ENCODE measurements at regions not wholly inside any gene's neighbourhood (a gene's known extent, or its start where the extent isn't known, plus 50 kb on each side); places are given as distances from the start of the nearest gene placed in this dataset.

DNA sequence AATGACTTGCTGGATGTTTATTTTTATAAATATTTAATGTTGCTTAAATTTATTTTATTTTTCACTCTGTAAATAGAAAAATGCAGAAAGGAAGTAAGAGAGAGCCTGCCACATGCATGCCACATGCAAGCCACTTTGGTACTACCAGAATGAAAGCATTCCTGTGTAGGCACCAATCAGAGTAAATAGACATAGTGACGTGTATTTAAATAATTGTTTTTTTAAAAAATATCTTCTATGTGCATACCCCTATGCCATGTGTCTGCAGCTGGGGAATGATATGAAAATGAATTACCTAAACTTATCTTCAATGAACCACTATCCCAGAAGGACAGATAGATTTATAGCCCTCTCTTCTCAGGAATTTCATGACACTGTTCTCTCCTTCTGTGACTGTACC is 651.5 kb upstream of the RIOK2 start:
- no peaks in the 10 kb centered on the region for H3K36me3 Mint-ChIP-seq (ENCODE audit: low read depth)
- no peaks in the 10 kb centered on the region for H3K4me1 Mint-ChIP-seq (ENCODE audit: low read depth)
- no peaks in the 10 kb centered on the region for H3K36me3 ChIP-seq (ENCODE audit: insufficient read depth, low read length)
- DNase-seq (no peak), ATAC-seq (ENCODE audit: poor library complexity) (no peak)
- no peaks in the 10 kb centered on the region for H3K9me3 ChIP-seq (ENCODE audit: control insufficient read depth in 1 of 2, insufficient read depth in 1 of 2, low read length in 2 of 2)
- H3K4me1 ChIP-seq (ENCODE audit: insufficient read depth, low read length): no peaks in the 10 kb centered on the region
- no peak overlapping the region for H3K4me3 ChIP-seq (ENCODE audit: low read length)
- no peak overlapping the region for H3K4me3 Mint-ChIP-seq
- no peak overlapping the region for H3K27ac Mint-ChIP-seq
- ChIA-PET POLR2A (no interaction called here), CTCF (no interaction called here)
- H3K27me3 Mint-ChIP-seq: peaks cover 4% of the 10 kb centered on the region
- intact Hi-C loops (cut with DNase I, micrococcal nuclease): no loop called here
- no peaks in the 10 kb centered on the region for H3K27me3 ChIP-seq (ENCODE audit: control insufficient read depth in 1 of 2, insufficient read depth in 2 of 2, low read length in 2 of 2)
- H3K27ac ChIP-seq (ENCODE audit: low read depth in 1 of 2, low read length in 2 of 2): no peak overlapping the region
- H3K9me3 Mint-ChIP-seq: no peaks in the 10 kb centered on the region
- TF ChIP-seq, protein P1, sequence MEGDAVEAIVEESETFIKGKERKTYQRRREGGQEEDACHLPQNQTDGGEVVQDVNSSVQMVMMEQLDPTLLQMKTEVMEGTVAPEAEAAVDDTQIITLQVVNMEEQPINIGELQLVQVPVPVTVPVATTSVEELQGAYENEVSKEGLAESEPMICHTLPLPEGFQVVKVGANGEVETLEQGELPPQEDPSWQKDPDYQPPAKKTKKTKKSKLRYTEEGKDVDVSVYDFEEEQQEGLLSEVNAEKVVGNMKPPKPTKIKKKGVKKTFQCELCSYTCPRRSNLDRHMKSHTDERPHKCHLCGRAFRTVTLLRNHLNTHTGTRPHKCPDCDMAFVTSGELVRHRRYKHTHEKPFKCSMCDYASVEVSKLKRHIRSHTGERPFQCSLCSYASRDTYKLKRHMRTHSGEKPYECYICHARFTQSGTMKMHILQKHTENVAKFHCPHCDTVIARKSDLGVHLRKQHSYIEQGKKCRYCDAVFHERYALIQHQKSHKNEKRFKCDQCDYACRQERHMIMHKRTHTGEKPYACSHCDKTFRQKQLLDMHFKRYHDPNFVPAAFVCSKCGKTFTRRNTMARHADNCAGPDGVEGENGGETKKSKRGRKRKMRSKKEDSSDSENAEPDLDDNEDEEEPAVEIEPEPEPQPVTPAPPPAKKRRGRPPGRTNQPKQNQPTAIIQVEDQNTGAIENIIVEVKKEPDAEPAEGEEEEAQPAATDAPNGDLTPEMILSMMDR (IDR thresholded peaks at IDR 0.05): no peak

DNA sequence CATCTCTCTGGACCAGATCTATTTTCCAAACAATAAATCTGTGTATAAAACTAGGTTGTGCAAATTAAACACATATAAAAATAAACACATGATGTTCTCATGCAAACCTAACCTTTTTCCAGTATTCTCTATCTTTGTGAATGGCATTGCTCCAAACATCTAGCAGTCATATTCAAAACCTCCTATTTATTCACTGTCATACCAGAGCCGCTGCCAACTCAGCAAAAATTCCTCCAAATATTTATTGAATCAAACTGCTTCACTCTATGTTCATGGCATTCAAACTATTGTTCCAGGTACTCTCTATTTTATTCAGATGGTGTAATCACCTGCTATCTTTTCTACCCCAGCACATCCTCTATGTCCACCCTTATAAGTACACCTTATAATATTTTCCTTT is 652.1 kb upstream of the RIOK2 start:
- no peaks in the 10 kb centered on the region for H3K9me3 ChIP-seq (ENCODE audit: control insufficient read depth in 1 of 2, insufficient read depth in 1 of 2, low read length in 2 of 2)
- TF ChIP-seq, protein P1 (IDR thresholded peaks at IDR 0.05): no peak
- H3K36me3 Mint-ChIP-seq (ENCODE audit: low read depth): no peaks in the 10 kb centered on the region
- no peaks in the 10 kb centered on the region for H3K4me1 ChIP-seq (ENCODE audit: insufficient read depth, low read length)
- no peaks in the 10 kb centered on the region for H3K36me3 ChIP-seq (ENCODE audit: insufficient read depth, low read length)
- ATAC-seq (ENCODE audit: poor library complexity) (no peak), DNase-seq (no peak)
- POLR2A ChIA-PET: no interaction called here
- no peak overlapping the region for H3K27ac ChIP-seq (ENCODE audit: low read depth in 1 of 2, low read length in 2 of 2)
- H3K4me1 Mint-ChIP-seq (ENCODE audit: low read depth): no peaks in the 10 kb centered on the region
- no peak overlapping the region for H3K27ac Mint-ChIP-seq
- H3K4me3 Mint-ChIP-seq: no peak overlapping the region
- no peaks in the 10 kb centered on the region for H3K9me3 Mint-ChIP-seq
- H3K4me3 ChIP-seq (ENCODE audit: low read length): no peak overlapping the region
- CTCF ChIA-PET: no interaction called here
- no peaks in the 10 kb centered on the region for H3K27me3 ChIP-seq (ENCODE audit: control insufficient read depth in 1 of 2, insufficient read depth in 2 of 2, low read length in 2 of 2)
- intact Hi-C loops (cut with DNase I, micrococcal nuclease): no loop called here
- peaks cover 4% of the 10 kb centered on the region for H3K27me3 Mint-ChIP-seq

DNA sequence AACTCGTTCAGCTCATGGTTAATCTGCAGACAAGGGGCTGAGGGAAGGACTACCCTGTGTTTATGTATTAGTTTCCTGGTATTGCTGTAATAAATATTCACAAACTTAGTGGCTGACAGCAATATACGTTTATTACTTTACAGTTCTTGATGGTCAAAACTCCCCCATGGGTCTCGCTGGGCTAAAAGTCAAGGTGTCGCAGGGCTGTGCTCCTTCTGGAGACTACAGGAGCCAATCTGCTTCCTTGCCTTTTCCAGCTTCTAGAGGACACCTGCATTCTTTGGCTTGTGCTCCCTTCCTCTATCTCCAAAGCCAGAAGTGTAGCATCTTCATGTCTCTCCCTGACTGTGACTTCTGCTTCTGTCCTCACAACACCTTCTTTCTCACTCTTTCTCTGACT is 653.8 kb upstream of the RIOK2 start:
- Mint-ChIP-seq H3K4me1 (ENCODE audit: low read depth) (no peaks in the 10 kb centered on the region), H3K4me3 (no peak overlapping the region), H3K36me3 (ENCODE audit: low read depth) (no peaks in the 10 kb centered on the region), H3K9me3 (no peaks in the 10 kb centered on the region), H3K27me3 (peaks cover 1% of the 10 kb centered on the region), H3K27ac (no peak overlapping the region)
- Histone ChIP-seq H3K4me1 (ENCODE audit: insufficient read depth, low read length) (no peaks in the 10 kb centered on the region), H3K27ac (ENCODE audit: low read depth in 1 of 2, low read length in 2 of 2) (no peak overlapping the region), H3K9me3 (ENCODE audit: control insufficient read depth in 1 of 2, insufficient read depth in 1 of 2, low read length in 2 of 2) (no peaks in the 10 kb centered on the region), H3K36me3 (ENCODE audit: insufficient read depth, low read length) (no peaks in the 10 kb centered on the region), H3K27me3 (ENCODE audit: control insufficient read depth in 1 of 2, insufficient read depth in 2 of 2, low read length in 2 of 2) (no peaks in the 10 kb centered on the region), H3K4me3 (ENCODE audit: low read length) (no peak overlapping the region)
- POLR2A ChIA-PET: no interaction called here
- intact Hi-C loops (cut with DNase I, micrococcal nuclease): no loop called here
- TF ChIP-seq, protein P1 (IDR thresholded peaks at IDR 0.05): no peak
- DNase-seq (no peak), ATAC-seq (ENCODE audit: poor library complexity) (no peak)
- CTCF ChIA-PET: no interaction called here
